Natural killer cell (primary cell): ENCODE measurements at regions not wholly inside any gene's neighbourhood (a gene's known extent, or its start where the extent isn't known, plus 50 kb on each side); places are given as distances from the start of the nearest gene placed in this dataset.

Experiments used
- ATAC-seq, 3 donors: fragments of 150-1000 bp in 2 of 3; fragments of 200-7000 bp in 1 of 3; cut with Tn5 transposase; 1 replicate in 1 of 3; 2 replicates in 2 of 3; pipeline ENCODE4 v1.10.0; 2021; ENCODE audit warnings: mild to moderate bottlenecking in 2 of 3, moderate library complexity in 2 of 3
- DNase-seq, 2 donors: peaks; one replicate each; pipeline versions ENCODE4 v3.0.0 to v3.0.0-alpha.2; 2013 to 2021; ENCODE audit warnings: mixed read lengths in 1 of 2
- H3K27ac ChIP-seq: one replicate; pipeline ENCODE4 v1.5.1; 2013; ENCODE audit warnings: mild to moderate bottlenecking, low read length
- H3K27me3 ChIP-seq: one replicate; pipeline ENCODE4 v1.6.1; 2013; ENCODE audit warnings: low read length; ENCODE audit not compliant: control insufficient read depth, insufficient read depth
- H3K36me3 ChIP-seq: one replicate; pipeline ENCODE4 v1.6.1; 2013; ENCODE audit warnings: low read length; ENCODE audit not compliant: control insufficient read depth, insufficient read depth
- H3K4me1 ChIP-seq: one replicate; pipeline ENCODE4 v1.6.1; 2013; ENCODE audit warnings: low read length; ENCODE audit not compliant: control insufficient read depth, insufficient read depth
- H3K4me3 ChIP-seq: one replicate; pipeline ENCODE4 v1.5.1; 2013; ENCODE audit warnings: low read length
- H3K9me3 ChIP-seq: one replicate; pipeline ENCODE4 v1.6.1; 2013; ENCODE audit warnings: low read length; ENCODE audit not compliant: control insufficient read depth, insufficient read depth
- H3K27ac Mint-ChIP-seq, 2 donors: one replicate each; pipeline ENCODE4 v1.8.0; 2022; ENCODE audit warnings: mild to moderate bottlenecking in 2 of 2, mixed read lengths in 2 of 2, moderate library complexity in 1 of 2
- H3K27me3 Mint-ChIP-seq, 2 donors: one replicate each; pipeline ENCODE4 v1.8.0; 2022; ENCODE audit warnings: low read depth in 2 of 2, mixed read lengths in 2 of 2
- H3K36me3 Mint-ChIP-seq: one replicate; pipeline ENCODE4 v1.8.0; 2022; ENCODE audit warnings: mixed read lengths
- H3K4me1 Mint-ChIP-seq, 2 donors: one replicate each; pipeline ENCODE4 v1.8.0; 2022; ENCODE audit warnings: mixed read lengths in 2 of 2
- H3K4me3 Mint-ChIP-seq: one replicate; pipeline ENCODE4 v1.8.0; 2022; ENCODE audit warnings: mild to moderate bottlenecking, moderate library complexity, mixed read lengths
- H3K9me3 Mint-ChIP-seq, 2 donors: one replicate each; pipeline ENCODE4 v1.8.0; 2022; ENCODE audit warnings: mixed read lengths in 2 of 2
- WGBS: methylation state at CpG from one replicate; pipeline ENCODE4 v1.1.7; 2013; ENCODE audit warnings: missing lambda C conversion rate; ENCODE audit not compliant: insufficient coverage; 5-methylcytosine and 5-hydroxymethylcytosine counted together
- intact Hi-C: fragments of 100-400 bp; cut with micrococcal nuclease; formaldehyde crosslinking; loops from one replicate; pipeline ENCODE4 v1.14.2; 2022
- TF ChIP-seq, protein P1 (sequence below): fragments of 200-600 bp; IDR thresholded peaks from one replicate; pipeline ENCODE4 v1.8.0; 2022; ENCODE audit warnings: antibody characterized with exemption

DNA sequence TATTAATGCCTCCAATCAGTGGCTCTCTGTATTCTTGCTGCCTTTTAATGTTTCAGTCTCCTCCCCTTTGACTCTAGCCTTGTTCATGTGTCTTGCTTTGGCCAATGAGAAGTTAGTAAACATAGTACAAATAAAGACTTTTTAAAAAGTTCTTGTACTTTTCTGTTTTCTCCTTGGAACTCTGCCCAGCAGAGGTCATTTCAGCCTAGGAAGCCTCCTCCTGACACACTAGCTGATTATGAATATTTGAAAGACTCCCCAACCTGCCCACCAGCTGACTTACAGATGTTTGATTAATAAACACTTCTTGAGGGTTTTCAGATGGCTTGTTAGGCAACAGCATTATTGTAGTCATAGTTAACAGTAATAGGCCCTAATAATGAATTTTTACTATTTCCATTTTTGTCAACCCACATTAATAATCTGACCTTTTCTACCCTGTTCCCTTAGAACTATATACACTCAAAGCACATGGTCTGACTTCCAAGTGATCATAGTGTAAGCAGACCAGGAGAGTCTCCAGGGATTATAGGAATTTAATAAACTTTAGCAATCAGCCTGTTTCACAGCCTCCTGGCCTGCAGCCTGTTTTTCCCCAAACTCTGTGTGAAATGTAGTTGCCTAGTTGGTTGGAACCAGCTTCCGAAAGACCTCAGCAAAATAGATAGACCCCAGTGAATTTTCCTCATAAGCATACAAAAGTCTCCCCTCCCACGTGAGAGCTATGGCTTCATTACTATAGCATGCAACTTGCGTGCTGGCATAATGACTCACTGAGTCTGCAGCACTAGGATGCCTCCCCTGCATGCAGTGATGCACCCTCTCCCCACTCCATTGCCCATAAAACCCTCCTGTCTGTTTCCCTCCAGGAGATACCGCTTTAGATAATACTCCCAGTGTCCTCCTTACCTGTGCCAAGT lies 670.7 kb upstream of the ZNF804A start:
- Mint-ChIP-seq H3K36me3 (peaks cover 13% of the 10 kb centered on the region), H3K9me3 (peaks cover 12 to 24% of the 10 kb centered on the region in 2 donors), H3K4me3 (no peak overlapping the region), H3K27ac (no peak overlapping the region), H3K4me1 (no peaks in the 10 kb centered on the region), H3K27me3 (no peaks in the 10 kb centered on the region)
- Histone ChIP-seq H3K9me3 (peaks cover 12% of the 10 kb centered on the region), H3K27ac (no peak overlapping the region), H3K36me3 (no peaks in the 10 kb centered on the region), H3K4me1 (no peaks in the 10 kb centered on the region), H3K27me3 (no peaks in the 10 kb centered on the region), H3K4me3 (no peak overlapping the region)
- intact Hi-C loops, result no loop called here
- no peak for DNase-seq
- TF ChIP-seq, protein P1, sequence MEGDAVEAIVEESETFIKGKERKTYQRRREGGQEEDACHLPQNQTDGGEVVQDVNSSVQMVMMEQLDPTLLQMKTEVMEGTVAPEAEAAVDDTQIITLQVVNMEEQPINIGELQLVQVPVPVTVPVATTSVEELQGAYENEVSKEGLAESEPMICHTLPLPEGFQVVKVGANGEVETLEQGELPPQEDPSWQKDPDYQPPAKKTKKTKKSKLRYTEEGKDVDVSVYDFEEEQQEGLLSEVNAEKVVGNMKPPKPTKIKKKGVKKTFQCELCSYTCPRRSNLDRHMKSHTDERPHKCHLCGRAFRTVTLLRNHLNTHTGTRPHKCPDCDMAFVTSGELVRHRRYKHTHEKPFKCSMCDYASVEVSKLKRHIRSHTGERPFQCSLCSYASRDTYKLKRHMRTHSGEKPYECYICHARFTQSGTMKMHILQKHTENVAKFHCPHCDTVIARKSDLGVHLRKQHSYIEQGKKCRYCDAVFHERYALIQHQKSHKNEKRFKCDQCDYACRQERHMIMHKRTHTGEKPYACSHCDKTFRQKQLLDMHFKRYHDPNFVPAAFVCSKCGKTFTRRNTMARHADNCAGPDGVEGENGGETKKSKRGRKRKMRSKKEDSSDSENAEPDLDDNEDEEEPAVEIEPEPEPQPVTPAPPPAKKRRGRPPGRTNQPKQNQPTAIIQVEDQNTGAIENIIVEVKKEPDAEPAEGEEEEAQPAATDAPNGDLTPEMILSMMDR, result no peak
- no peak for ATAC-seq
- 78% methylated on average over 4 of the region's 4 CpGs for WGBS

DNA sequence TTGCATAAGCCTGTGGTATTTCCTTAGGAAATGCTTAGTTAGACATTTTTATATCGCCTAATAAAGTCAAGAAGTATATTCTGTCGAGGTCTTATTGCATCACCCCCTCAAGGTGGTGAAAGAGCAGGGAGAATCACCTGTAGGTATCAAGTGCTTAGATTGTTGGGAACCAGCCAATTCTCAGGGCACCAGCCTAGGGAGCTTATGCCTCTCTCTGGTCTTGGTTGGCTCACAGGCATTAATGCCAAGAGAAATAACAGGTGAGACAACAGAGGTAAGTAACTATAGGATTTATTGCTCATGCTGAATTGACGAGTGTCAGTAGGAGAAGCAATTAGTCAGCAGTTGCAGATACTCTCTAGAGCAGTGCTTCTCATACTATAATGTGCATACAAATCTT lies 663.3 kb upstream of the ZNF804A start:
- H3K4me3 Mint-ChIP-seq, result no peak overlapping the region
- Histone ChIP-seq H3K4me3 (no peak overlapping the region), H3K27me3 (no peaks in the 10 kb centered on the region), H3K27ac (no peak overlapping the region), H3K4me1 (no peaks in the 10 kb centered on the region), H3K36me3 (no peaks in the 10 kb centered on the region), H3K9me3 (peaks cover 14% of the 10 kb centered on the region)
- peaks cover 14 to 33% of the 10 kb centered on the region in 2 donors for H3K9me3 Mint-ChIP-seq
- no peaks in the 10 kb centered on the region for H3K27me3 Mint-ChIP-seq
- intact Hi-C loops, result no loop called here
- no peaks in the 10 kb centered on the region for H3K4me1 Mint-ChIP-seq
- no peak overlapping the region for H3K27ac Mint-ChIP-seq
- peaks cover 16% of the 10 kb centered on the region for H3K36me3 Mint-ChIP-seq
- TF ChIP-seq, protein P1, result no peak
- DNase-seq, result no peak
- WGBS, result 83% methylated on average over 3 of the region's 3 CpGs
- ATAC-seq, result no peak

GRCh38 chr2:183937220-183937619 lies 661.1 kb upstream of the ZNF804A start:
- Mint-ChIP-seq H3K36me3 (peaks cover 34% of the 10 kb centered on the region), H3K4me3 (no peak overlapping the region), H3K4me1 (no peaks in the 10 kb centered on the region), H3K27ac (no peak overlapping the region), H3K27me3 (no peaks in the 10 kb centered on the region), H3K9me3 (peaks cover 14 to 41% of the 10 kb centered on the region in 2 donors)
- intact Hi-C loops, result no loop called here
- Histone ChIP-seq H3K27me3 (no peaks in the 10 kb centered on the region), H3K4me3 (no peak overlapping the region), H3K4me1 (no peaks in the 10 kb centered on the region), H3K9me3 (peaks cover 14% of the 10 kb centered on the region), H3K27ac (no peak overlapping the region), H3K36me3 (no peaks in the 10 kb centered on the region)
- DNase-seq (no peak), ATAC-seq (no peak)
- 88% methylated on average over 2 of the region's 2 CpGs for WGBS
- TF ChIP-seq, protein P1, result no peak

DNA sequence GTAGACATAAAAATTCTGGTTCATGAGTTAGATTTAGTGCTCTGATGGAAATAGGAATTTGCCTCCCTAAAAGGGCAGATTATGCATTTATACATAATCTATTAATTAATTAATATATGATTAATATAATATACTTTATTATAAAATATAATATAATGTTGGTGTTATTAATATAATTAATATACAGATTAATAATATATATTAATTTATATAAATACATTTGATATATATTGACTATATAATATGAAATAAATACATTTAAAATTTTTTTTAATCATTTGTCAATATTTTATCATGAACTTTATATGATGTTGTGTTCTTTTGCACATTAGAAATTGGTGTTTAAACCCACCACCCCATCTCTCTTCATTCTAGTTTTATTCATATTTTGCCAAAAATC lies 652.1 kb upstream of the ZNF804A start:
- no peaks in the 10 kb centered on the region for H3K4me1 ChIP-seq
- H3K9me3 Mint-ChIP-seq, result peaks cover 6 to 14% of the 10 kb centered on the region in 2 donors
- no peaks in the 10 kb centered on the region for H3K36me3 ChIP-seq
- H3K27me3 ChIP-seq, result no peaks in the 10 kb centered on the region
- no peak overlapping the region for H3K4me3 ChIP-seq
- no peak overlapping the region for H3K27ac ChIP-seq
- H3K36me3 Mint-ChIP-seq, result peaks cover 15% of the 10 kb centered on the region
- no peak overlapping the region for H3K27ac Mint-ChIP-seq
- intact Hi-C loops, result no loop called here
- ATAC-seq (no peak), DNase-seq (no peak)
- H3K4me3 Mint-ChIP-seq, result no peak overlapping the region
- no peaks in the 10 kb centered on the region for H3K27me3 Mint-ChIP-seq
- no peaks in the 10 kb centered on the region for H3K9me3 ChIP-seq
- H3K4me1 Mint-ChIP-seq, result no peaks in the 10 kb centered on the region
- TF ChIP-seq, protein P1, result no peak
